Skin of body (tissue), 1 donor: ENCODE measurements at regions not wholly inside any gene's neighbourhood (a gene's known extent, or its start where the extent isn't known, plus 50 kb on each side); places are given as distances from the start of the nearest gene placed in this dataset.

Experiments used
- DNase-seq: peaks from one replicate; lab custom pipeline; 2025; lab: John Stamatoyannopoulos, UW

- DNase-seq, result no peak
Observed at GRCh38 chr18:45416168-45416567, 199.1 kb upstream of the SLC14A2 start.

- no peak for DNase-seq
Observed at GRCh38 chr18:45417392-45417791, 197.9 kb upstream of the SLC14A2 start.

- DNase-seq, result no peak
Observed at GRCh38 chr18:45423659-45424058, 191.6 kb upstream of the SLC14A2 start.

GRCh38 chr18:45430041-45430440, 185.2 kb upstream of the SLC14A2 start:
- DNase-seq, result no peak

GRCh38 chr18:45435810-45436209, 179.5 kb upstream of the SLC14A2 start:
- no peak for DNase-seq

GRCh38 chr18:45437366-45437765, 177.9 kb upstream of the SLC14A2 start:
- no peak for DNase-seq

- DNase-seq, result no peak
Observed at GRCh38 chr18:45439851-45440645, 175.2 kb upstream of the SLC14A2 start.

- DNase-seq, result no peak
Observed at GRCh38 chr18:45441110-45441847, 174.0 kb upstream of the SLC14A2 start.

GRCh38 chr18:45444040-45444439, 171.2 kb upstream of the SLC14A2 start:
- DNase-seq, result no peak

- DNase-seq, result no peak
Observed at GRCh38 chr18:45447355-45448265, 167.7 kb upstream of the SLC14A2 start.

GRCh38 chr18:45448871-45449270, 166.4 kb upstream of the SLC14A2 start:
- DNase-seq, result no peak

GRCh38 chr18:45449418-45450227, 165.7 kb upstream of the SLC14A2 start:
- DNase-seq, result peak; percentile 72

- no peak for DNase-seq
Observed at GRCh38 chr18:45456090-45457021, 158.9 kb upstream of the SLC14A2 start.

- DNase-seq, result no peak
Observed at GRCh38 chr18:45458033-45458432, 157.2 kb upstream of the SLC14A2 start.

- no peak for DNase-seq
Observed at GRCh38 chr18:45462179-45462578, 153.1 kb upstream of the SLC14A2 start.

- DNase-seq, result no peak
Observed at GRCh38 chr18:45463451-45463850, 151.8 kb upstream of the SLC14A2 start.

- no peak for DNase-seq
Observed at GRCh38 chr18:45464619-45465018, 150.7 kb upstream of the SLC14A2 start.

GRCh38 chr18:45467293-45467692, 148.0 kb upstream of the SLC14A2 start:
- peak; percentile 24 for DNase-seq

- DNase-seq, result peak; percentile 9
Observed at GRCh38 chr18:45467945-45468344, 147.3 kb upstream of the SLC14A2 start.

GRCh38 chr18:45478889-45479288, 136.4 kb upstream of the SLC14A2 start:
- no peak for DNase-seq
